MCF 10A (cell line): ENCODE measurements at regions not wholly inside any gene's neighbourhood (a gene's known extent, or its start where the extent isn't known, plus 50 kb on each side); places are given as distances from the start of the nearest gene placed in this dataset.

ENCODE experiments used
- BruUV-seq: library from RNA; stranded (reverse); fragments of 400-500 nt; replicated peaks from 2 replicates; lab custom pipeline; 2021; lab: Mats Ljungman, UMichigan
- CTCF ChIA-PET: fragments of 300-600 bp; sonication (Branson Sonifier 250); formaldehyde crosslinking; extraction: SDS; loops from one replicate; lab custom pipeline; 2021; ENCODE audit warnings: antibody characterized with exemption, inconsistent platforms; lab: Yijun Ruan, JAX
- POLR2A ChIA-PET: fragments of 300-600, 350-650 bp; sonication (Branson Sonifier 250); formaldehyde crosslinking; extraction: SDS; loops from one replicate; lab custom pipeline; 2020; ENCODE audit warnings: antibody characterized with exemption, inconsistent platforms; lab: Yijun Ruan, JAX
- DNase-seq: peaks from one replicate; pipeline ENCODE4 v3.0.0-alpha.2; 2018; ENCODE audit not compliant: unreplicated experiment
- H3K27ac Mint-ChIP-seq: one replicate; pipeline ENCODE4 v1.8.0; 2022; ENCODE audit warnings: mild to moderate bottlenecking, low read depth, mixed read lengths; ENCODE audit not compliant: unreplicated experiment
- H3K27me3 Mint-ChIP-seq: one replicate; pipeline ENCODE4 v1.8.0; 2022; ENCODE audit warnings: mixed read lengths; ENCODE audit not compliant: insufficient read depth, unreplicated experiment
- H3K36me3 Mint-ChIP-seq: one replicate; pipeline ENCODE4 v1.8.0; 2022; ENCODE audit warnings: mild to moderate bottlenecking, moderate library complexity, mixed read lengths; ENCODE audit not compliant: insufficient read depth, unreplicated experiment
- H3K4me1 Mint-ChIP-seq: one replicate; pipeline ENCODE4 v1.8.0; 2022; ENCODE audit warnings: mixed read lengths; ENCODE audit not compliant: insufficient read depth, unreplicated experiment
- H3K4me3 Mint-ChIP-seq: one replicate; pipeline ENCODE4 v1.8.0; 2022; ENCODE audit warnings: mild to moderate bottlenecking, moderate library complexity, mixed read lengths; ENCODE audit not compliant: unreplicated experiment
- H3K9me3 Mint-ChIP-seq: one replicate; pipeline ENCODE4 v1.8.0; 2022; ENCODE audit warnings: mixed read lengths; ENCODE audit not compliant: unreplicated experiment
- intact Hi-C: fragments of 100-400 bp; cut with micrococcal nuclease; formaldehyde crosslinking; loops from 2 replicates; pipeline ENCODE4 v1.14.1; 2022
- TF ChIP-seq, protein P1 (sequence below): fragments of 200-600 bp; IDR thresholded peaks from one replicate; pipeline ENCODE4 v1.8.0; 2022; ENCODE audit warnings: antibody characterized with exemption, mild to moderate bottlenecking; ENCODE audit not compliant: unreplicated experiment

DNA sequence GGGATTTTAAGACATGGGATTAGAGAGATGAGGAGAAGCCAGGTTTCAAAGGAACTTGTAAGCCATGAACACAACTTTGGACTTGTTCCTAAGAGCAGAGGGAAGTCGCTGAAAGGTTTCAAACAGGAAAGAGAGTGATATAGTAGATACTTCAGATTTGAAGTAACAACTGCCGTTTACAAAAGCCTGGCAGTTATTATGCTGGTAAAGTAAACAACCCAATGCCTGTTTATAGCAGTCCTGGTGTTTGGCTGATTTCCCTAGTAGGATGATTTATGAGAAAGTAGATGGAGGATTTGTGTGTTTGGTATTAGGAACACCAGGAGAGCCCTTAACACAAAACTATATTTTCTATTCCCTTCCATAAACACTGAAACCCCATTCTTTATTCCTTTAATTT is 285.7 kb downstream of the RMST start:
- intact Hi-C loops, result no loop called here
- no peaks in the 10 kb centered on the region for H3K27me3 Mint-ChIP-seq
- no peak overlapping the region for H3K27ac Mint-ChIP-seq
- ChIA-PET CTCF (interaction anchor here (1.3 kb wide), 1 partner anchor 13 kb away, joined by 5 read pairs; no protein-coding TSS in a partner anchor), POLR2A (interaction anchor here (0.6 kb wide), 1 partner anchor 563 kb away, joined by 3 read pairs; no protein-coding TSS in a partner anchor)
- no peak for DNase-seq
- H3K4me1 Mint-ChIP-seq, result no peaks in the 10 kb centered on the region
- H3K4me3 Mint-ChIP-seq, result no peak overlapping the region
- H3K36me3 Mint-ChIP-seq, result no peaks in the 10 kb centered on the region
- BruUV-seq, result no TSS peak
- H3K9me3 Mint-ChIP-seq, result peaks cover 7% of the 10 kb centered on the region
- TF ChIP-seq, protein P1, sequence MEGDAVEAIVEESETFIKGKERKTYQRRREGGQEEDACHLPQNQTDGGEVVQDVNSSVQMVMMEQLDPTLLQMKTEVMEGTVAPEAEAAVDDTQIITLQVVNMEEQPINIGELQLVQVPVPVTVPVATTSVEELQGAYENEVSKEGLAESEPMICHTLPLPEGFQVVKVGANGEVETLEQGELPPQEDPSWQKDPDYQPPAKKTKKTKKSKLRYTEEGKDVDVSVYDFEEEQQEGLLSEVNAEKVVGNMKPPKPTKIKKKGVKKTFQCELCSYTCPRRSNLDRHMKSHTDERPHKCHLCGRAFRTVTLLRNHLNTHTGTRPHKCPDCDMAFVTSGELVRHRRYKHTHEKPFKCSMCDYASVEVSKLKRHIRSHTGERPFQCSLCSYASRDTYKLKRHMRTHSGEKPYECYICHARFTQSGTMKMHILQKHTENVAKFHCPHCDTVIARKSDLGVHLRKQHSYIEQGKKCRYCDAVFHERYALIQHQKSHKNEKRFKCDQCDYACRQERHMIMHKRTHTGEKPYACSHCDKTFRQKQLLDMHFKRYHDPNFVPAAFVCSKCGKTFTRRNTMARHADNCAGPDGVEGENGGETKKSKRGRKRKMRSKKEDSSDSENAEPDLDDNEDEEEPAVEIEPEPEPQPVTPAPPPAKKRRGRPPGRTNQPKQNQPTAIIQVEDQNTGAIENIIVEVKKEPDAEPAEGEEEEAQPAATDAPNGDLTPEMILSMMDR, result no peak

DNA sequence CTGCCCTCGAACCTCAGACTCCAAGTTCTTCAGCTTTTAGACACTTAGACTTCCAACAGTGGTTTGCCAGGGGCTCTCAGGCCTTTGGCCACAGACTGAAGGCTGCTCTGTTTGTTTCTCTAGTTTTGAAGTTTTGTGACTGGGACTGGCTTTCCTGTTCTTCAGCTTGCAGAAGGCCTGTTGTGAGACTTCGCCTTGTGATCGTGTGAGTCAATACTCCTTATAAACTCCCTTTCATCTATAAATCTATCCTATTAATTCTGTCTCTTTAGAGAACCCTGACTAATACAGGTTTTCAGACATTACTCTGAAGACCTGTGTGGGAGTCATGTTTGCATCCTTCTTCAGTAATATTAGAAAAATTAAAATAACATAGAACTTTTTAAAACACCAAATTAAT is 289.1 kb downstream of the RMST start:
- CTCF ChIA-PET, result no interaction called here
- POLR2A ChIA-PET, result no interaction called here
- BruUV-seq, result no TSS peak
- Mint-ChIP-seq H3K27me3 (no peaks in the 10 kb centered on the region), H3K9me3 (no peaks in the 10 kb centered on the region), H3K4me1 (no peaks in the 10 kb centered on the region), H3K36me3 (no peaks in the 10 kb centered on the region), H3K4me3 (no peak overlapping the region), H3K27ac (no peak overlapping the region)
- intact Hi-C loops, result no loop called here
- TF ChIP-seq, protein P1, result no peak
- DNase-seq, result no peak

DNA sequence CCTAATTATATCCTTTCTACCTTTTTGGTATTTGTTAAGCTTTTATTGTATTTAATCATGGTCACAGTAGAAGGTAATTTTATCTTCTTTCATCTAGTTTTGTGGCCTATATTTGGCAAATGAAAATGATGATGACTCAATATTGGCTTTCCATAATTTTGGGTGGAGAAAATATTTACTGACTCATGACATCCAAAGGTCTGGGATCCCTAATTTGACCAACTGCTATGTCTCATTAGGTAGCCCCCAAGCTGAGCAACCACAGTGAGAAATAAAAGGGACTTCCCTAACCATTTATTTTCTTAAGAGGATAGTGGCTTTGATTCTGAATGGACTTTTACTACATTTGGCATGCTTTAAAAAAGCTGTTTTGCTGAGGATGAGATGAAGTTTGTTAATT is 289.5 kb downstream of the RMST start:
- TF ChIP-seq, protein P1, result no peak
- H3K9me3 Mint-ChIP-seq, result no peaks in the 10 kb centered on the region
- H3K27ac Mint-ChIP-seq, result no peak overlapping the region

DNA sequence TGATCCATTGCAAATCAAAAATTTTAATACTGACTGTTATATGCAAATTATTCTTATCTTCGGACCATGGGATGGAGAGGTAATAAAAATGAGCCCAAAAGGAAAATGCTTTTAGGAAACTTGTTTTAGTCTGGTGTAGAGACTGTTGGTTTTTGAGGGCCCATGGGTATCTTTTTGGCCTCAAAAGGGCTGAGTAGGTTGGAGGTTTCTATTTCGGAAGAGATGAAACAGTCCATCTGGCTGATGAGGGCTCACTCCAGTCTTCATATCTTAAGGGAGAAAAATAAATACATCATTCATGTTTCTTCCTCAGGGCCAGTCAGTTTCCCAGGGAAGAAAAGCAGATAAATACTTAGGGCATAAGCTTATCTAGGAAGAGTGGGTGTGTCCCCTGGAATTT is 290.7 kb downstream of the RMST start:
- no TSS peak for BruUV-seq

More for the DNA sequence above, 289.5 kb downstream of the RMST start:
- ChIA-PET POLR2A (no interaction called here), CTCF (interaction anchor here (0.7 kb wide), 1 partner anchor 171 kb away, joined by 3 read pairs; no protein-coding TSS in a partner anchor)
- intact Hi-C loops, result no loop called here
- no peak for DNase-seq
- no peak overlapping the region for H3K4me3 Mint-ChIP-seq
- no peaks in the 10 kb centered on the region for H3K36me3 Mint-ChIP-seq
- no peaks in the 10 kb centered on the region for H3K27me3 Mint-ChIP-seq
- H3K4me1 Mint-ChIP-seq, result no peaks in the 10 kb centered on the region
- BruUV-seq, result no TSS peak

More for the DNA sequence above, 290.7 kb downstream of the RMST start:
- intact Hi-C loops, result no loop called here
- Mint-ChIP-seq H3K4me1 (peaks cover 8% of the 10 kb centered on the region), H3K27ac (no peak overlapping the region), H3K36me3 (no peaks in the 10 kb centered on the region), H3K4me3 (no peak overlapping the region), H3K9me3 (no peaks in the 10 kb centered on the region), H3K27me3 (no peaks in the 10 kb centered on the region)
- TF ChIP-seq, protein P1, result no peak
- CTCF ChIA-PET, result no interaction called here
- DNase-seq, result no peak
- POLR2A ChIA-PET, result no interaction called here
